ENCODE measurements at regions not wholly inside any gene's neighbourhood (a gene's known extent, or its start where the extent isn't known, plus 50 kb on each side); places are given as distances from the start of the nearest gene placed in this dataset.

GRCh38 chr16:6279286-6279685 is 1053.4 kb upstream of the RBFOX1 start:
- Mint-ChIP-seq H3K27ac (ENCODE audit: unreplicated experiment) (no peak overlapping the region), H3K27me3 (ENCODE audit: low read depth) (no peaks in the 10 kb centered on the region), H3K4me1 (ENCODE audit: low read depth) (no peaks in the 10 kb centered on the region), H3K9me3 (ENCODE audit: low read depth) (peaks cover 24% of the 10 kb centered on the region), H3K36me3 (ENCODE audit: low read depth) (no peaks in the 10 kb centered on the region), H3K4me3 (ENCODE audit: unreplicated experiment) (no peak overlapping the region)
- no peak for DNase-seq (ENCODE audit: low spot score)
- no peak for TF ChIP-seq CTCF (IDR thresholded peaks at IDR 0.05)

- Mint-ChIP-seq H3K4me3 (ENCODE audit: unreplicated experiment) (no peak overlapping the region), H3K27me3 (ENCODE audit: low read depth) (no peaks in the 10 kb centered on the region), H3K9me3 (ENCODE audit: low read depth) (peaks cover 22% of the 10 kb centered on the region), H3K36me3 (ENCODE audit: low read depth) (no peaks in the 10 kb centered on the region), H3K4me1 (ENCODE audit: low read depth) (no peaks in the 10 kb centered on the region), H3K27ac (ENCODE audit: unreplicated experiment) (no peak overlapping the region)
- no peak for DNase-seq (ENCODE audit: low spot score)
- TF ChIP-seq CTCF (IDR thresholded peaks at IDR 0.05), result no peak
Observed at GRCh38 chr16:6274351-6274750, 1058.3 kb upstream of the RBFOX1 start.

- TF ChIP-seq CTCF (IDR thresholded peaks at IDR 0.05), result no peak
- Mint-ChIP-seq H3K9me3 (ENCODE audit: low read depth) (peaks cover 43% of the 10 kb centered on the region), H3K36me3 (ENCODE audit: low read depth) (no peaks in the 10 kb centered on the region), H3K27me3 (ENCODE audit: low read depth) (no peaks in the 10 kb centered on the region), H3K27ac (ENCODE audit: unreplicated experiment) (no peak overlapping the region), H3K4me3 (ENCODE audit: unreplicated experiment) (no peak overlapping the region), H3K4me1 (ENCODE audit: low read depth) (no peaks in the 10 kb centered on the region)
- no peak for DNase-seq (ENCODE audit: low spot score)
Observed at GRCh38 chr16:6267682-6268081, 1065.0 kb upstream of the RBFOX1 start.

- H3K27me3 Mint-ChIP-seq (ENCODE audit: low read depth), result no peaks in the 10 kb centered on the region
- DNase-seq (ENCODE audit: low spot score), result no peak
- H3K9me3 Mint-ChIP-seq (ENCODE audit: low read depth), result peaks cover 50% of the 10 kb centered on the region
- H3K27ac Mint-ChIP-seq (ENCODE audit: unreplicated experiment), result no peak overlapping the region
- no peak overlapping the region for H3K4me3 Mint-ChIP-seq (ENCODE audit: unreplicated experiment)
- H3K4me1 Mint-ChIP-seq (ENCODE audit: low read depth), result no peaks in the 10 kb centered on the region
- no peak for TF ChIP-seq CTCF (IDR thresholded peaks at IDR 0.05)
- H3K36me3 Mint-ChIP-seq (ENCODE audit: low read depth), result no peaks in the 10 kb centered on the region
Observed at GRCh38 chr16:6266703-6267102, 1065.9 kb upstream of the RBFOX1 start.

- H3K9me3 Mint-ChIP-seq (ENCODE audit: low read depth), result peaks cover 50% of the 10 kb centered on the region
- no peak overlapping the region for H3K4me3 Mint-ChIP-seq (ENCODE audit: unreplicated experiment)
- no peak for DNase-seq (ENCODE audit: low spot score)
- no peaks in the 10 kb centered on the region for H3K4me1 Mint-ChIP-seq (ENCODE audit: low read depth)
- no peaks in the 10 kb centered on the region for H3K36me3 Mint-ChIP-seq (ENCODE audit: low read depth)
- no peaks in the 10 kb centered on the region for H3K27me3 Mint-ChIP-seq (ENCODE audit: low read depth)
- H3K27ac Mint-ChIP-seq (ENCODE audit: unreplicated experiment), result no peak overlapping the region
- no peak for TF ChIP-seq CTCF (IDR thresholded peaks at IDR 0.05)
Observed at GRCh38 chr16:6265968-6266367, 1066.7 kb upstream of the RBFOX1 start.

Measured in chondrocyte (in vitro differentiated cells).